Common myeloid progenitor, CD34-positive (primary cell): ENCODE measurements at regions not wholly inside any gene's neighbourhood (a gene's known extent, or its start where the extent isn't known, plus 50 kb on each side); places are given as distances from the start of the nearest gene placed in this dataset.

Experiments used
- CTCF ChIA-PET: fragments of 350-600 bp; sonication (Branson Sonifier 250); formaldehyde crosslinking; loops from one replicate; lab custom pipeline; 2021; ENCODE audit warnings: antibody characterized with exemption; lab: Charles Lee
- POLR2A ChIA-PET: fragments of 350-600 bp; sonication (Branson Sonifier 250); formaldehyde crosslinking; loops from one replicate; lab custom pipeline; 2021; ENCODE audit warnings: antibody characterized with exemption; lab: Charles Lee
- DNase-seq, 3 donors: peaks; one replicate each; pipeline versions ENCODE4 v3.0.0 to v3.0.0-alpha.2; 2013
- H3K27ac ChIP-seq, 2 experiments: 1 replicate in 1 of 2; 2 replicates in 1 of 2; pipeline ENCODE4 v1.7.0; 2013; ENCODE audit warnings: inconsistent platforms in 2 of 2, low read length in 2 of 2, mild to moderate bottlenecking in 2 of 2, low read depth in 1 of 2, moderate library complexity in 1 of 2; ENCODE audit not compliant: severe bottlenecking in 2 of 2, insufficient read depth in 1 of 2, poor library complexity in 1 of 2
- H3K27me3 ChIP-seq, 5 experiments: replicated peaks in 2 of 5; 1 replicate in 3 of 5; 2 replicates in 2 of 5; pipeline versions ENCODE4 v1.6.1 to v1.7.0; 2013; ENCODE audit warnings: low read length in 4 of 5, mild to moderate bottlenecking in 2 of 5, moderate library complexity in 2 of 5, inconsistent platforms in 1 of 5; ENCODE audit not compliant: insufficient read depth in 5 of 5, control insufficient read depth in 4 of 5
- H3K36me3 ChIP-seq, 4 experiments: 1 replicate in 2 of 4; 2 replicates in 2 of 4; pipeline versions ENCODE4 v1.6.1 to v1.7.0; 2013; ENCODE audit warnings: low read length in 3 of 4, control low read depth in 1 of 4, mild to moderate bottlenecking in 1 of 4; ENCODE audit not compliant: control insufficient read depth in 4 of 4, insufficient read depth in 4 of 4
- H3K4me1 ChIP-seq, 4 experiments: 1 replicate in 3 of 4; 2 replicates in 1 of 4; pipeline versions ENCODE4 v1.6.1 to v1.7.1; 2013; ENCODE audit warnings: low read length in 3 of 4, mild to moderate bottlenecking in 3 of 4, control low read depth in 1 of 4, inconsistent platforms in 1 of 4, moderate library complexity in 1 of 4; ENCODE audit not compliant: control insufficient read depth in 4 of 4, insufficient read depth in 4 of 4; ENCODE audit errors: control extremely low read depth in 1 of 4
- H3K4me3 ChIP-seq, 7 experiments: 1 replicate in 4 of 7; 2 replicates in 3 of 7; pipeline versions ENCODE4 v1.5.1 to v1.7.0; 2013; ENCODE audit warnings: mild to moderate bottlenecking in 7 of 7, low read length in 6 of 7, moderate library complexity in 6 of 7, inconsistent platforms in 2 of 7, low read depth in 2 of 7, control low read depth in 1 of 7; ENCODE audit not compliant: insufficient read depth in 4 of 7, control insufficient read depth in 1 of 7; ENCODE audit errors: extremely low read depth in 1 of 7
- H3K9me3 ChIP-seq, 5 experiments: 1 replicate in 4 of 5; 2 replicates in 1 of 5; pipeline versions ENCODE4 v1.6.1 to v1.7.1; 2013; ENCODE audit warnings: low read length in 4 of 5, mild to moderate bottlenecking in 2 of 5, inconsistent platforms in 1 of 5, low read depth in 1 of 5, moderate library complexity in 1 of 5; ENCODE audit not compliant: control insufficient read depth in 4 of 5, insufficient read depth in 2 of 5; ENCODE audit errors: control extremely low read depth in 1 of 5
- WGBS: methylation state at CpG from one replicate; pipeline ENCODE4 v1.1.5; 2013; ENCODE audit not compliant: insufficient coverage; 5-methylcytosine and 5-hydroxymethylcytosine counted together

- ChIA-PET CTCF (no interaction called here), POLR2A (no interaction called here)
- DNase-seq, result no peak
- Histone ChIP-seq H3K4me3 (no peak overlapping the region), H3K9me3 (no peaks in the 10 kb centered on the region), H3K4me1 (no peaks in the 10 kb centered on the region), H3K27me3 (no peaks in the 10 kb centered on the region), H3K27ac (no peak overlapping the region), H3K36me3 (no peaks in the 10 kb centered on the region)
- 100% methylated on average over 3 of the region's 4 CpGs for WGBS
These were observed 147.4 kb upstream of the ZRANB2 start for GRCh38 chr1:71228241-71228640.

DNA sequence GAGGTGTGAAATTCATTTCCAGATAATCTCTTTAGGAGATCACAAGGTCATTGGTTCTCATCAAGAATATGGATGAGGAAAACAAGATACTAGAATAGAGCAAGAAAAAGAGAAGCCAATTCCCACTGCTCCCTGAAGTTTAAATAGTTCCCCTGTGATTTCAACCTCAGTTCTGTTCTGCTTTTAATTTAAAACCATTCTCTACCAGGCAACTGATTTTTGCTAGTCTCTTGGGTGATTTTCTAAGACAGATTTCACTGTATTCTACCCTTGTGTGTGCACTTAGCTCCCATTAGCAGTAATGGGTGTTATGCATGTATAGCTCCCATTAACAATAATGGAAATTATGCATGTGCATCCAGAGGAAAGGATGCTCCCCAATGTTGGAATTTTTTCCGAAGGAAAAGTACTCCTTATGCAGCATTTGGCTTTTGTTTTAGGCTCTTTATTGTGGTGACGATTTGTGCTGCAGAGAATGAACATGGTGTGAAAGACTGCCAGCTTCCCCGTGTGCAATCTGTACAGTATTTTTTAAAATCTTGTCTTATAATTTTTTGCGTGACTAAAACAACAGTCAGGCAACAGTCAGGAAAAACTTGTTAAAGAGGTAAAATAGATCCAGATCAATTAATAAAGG, 144.0 kb upstream of the ZRANB2 start:
- H3K27me3 ChIP-seq, result no peaks in the 10 kb centered on the region
- no peak for DNase-seq
- no peak overlapping the region for H3K27ac ChIP-seq
- POLR2A ChIA-PET, result no interaction called here
- H3K4me1 ChIP-seq, result no peaks in the 10 kb centered on the region
- 94% methylated on average over 3 of the region's 4 CpGs for WGBS
- no peaks in the 10 kb centered on the region for H3K36me3 ChIP-seq
- no peak overlapping the region for H3K4me3 ChIP-seq
- CTCF ChIA-PET, result no interaction called here
- no peaks in the 10 kb centered on the region for H3K9me3 ChIP-seq

GRCh38 chr1:71223641-71224340, 143.0 kb upstream of the ZRANB2 start:
- Histone ChIP-seq H3K27me3 (no peaks in the 10 kb centered on the region), H3K9me3 (no peaks in the 10 kb centered on the region), H3K36me3 (no peaks in the 10 kb centered on the region), H3K4me3 (no peak overlapping the region), H3K4me1 (no peaks in the 10 kb centered on the region), H3K27ac (no peak overlapping the region)
- no peak for DNase-seq
- POLR2A ChIA-PET, result no interaction called here
- CTCF ChIA-PET, result no interaction called here
- WGBS, result 94% methylated on average over 2 of the region's 7 CpGs

GRCh38 chr1:71222668-71223067, 141.8 kb upstream of the ZRANB2 start:
- Histone ChIP-seq H3K4me1 (no peaks in the 10 kb centered on the region), H3K27me3 (no peaks in the 10 kb centered on the region), H3K36me3 (no peaks in the 10 kb centered on the region), H3K27ac (no peak overlapping the region), H3K9me3 (no peaks in the 10 kb centered on the region), H3K4me3 (no peak overlapping the region)
- ChIA-PET CTCF (no interaction called here), POLR2A (no interaction called here)
- WGBS, result 100% methylated on average over 1 of the region's 2 CpGs
- DNase-seq, result peak in 1 of 3 donors; percentile 1

GRCh38 chr1:71210718-71211117, 129.9 kb upstream of the ZRANB2 start:
- no peaks in the 10 kb centered on the region for H3K9me3 ChIP-seq
- DNase-seq, result no peak
- H3K4me1 ChIP-seq, result no peaks in the 10 kb centered on the region
- WGBS, result 100% methylated on average over 2 of the region's 2 CpGs
- H3K36me3 ChIP-seq, result no peaks in the 10 kb centered on the region
- ChIA-PET POLR2A (no interaction called here), CTCF (no interaction called here)
- no peak overlapping the region for H3K27ac ChIP-seq
- no peak overlapping the region for H3K4me3 ChIP-seq
- no peaks in the 10 kb centered on the region for H3K27me3 ChIP-seq

GRCh38 chr1:71203241-71203640, 122.4 kb upstream of the ZRANB2 start:
- Histone ChIP-seq H3K27ac (no peak overlapping the region), H3K9me3 (no peaks in the 10 kb centered on the region), H3K4me1 (no peaks in the 10 kb centered on the region), H3K27me3 (no peaks in the 10 kb centered on the region), H3K36me3 (no peaks in the 10 kb centered on the region), H3K4me3 (no peak overlapping the region)
- ChIA-PET POLR2A (no interaction called here), CTCF (no interaction called here)
- 100% methylated on average over 3 of the region's 4 CpGs for WGBS
- DNase-seq, result no peak

DNA sequence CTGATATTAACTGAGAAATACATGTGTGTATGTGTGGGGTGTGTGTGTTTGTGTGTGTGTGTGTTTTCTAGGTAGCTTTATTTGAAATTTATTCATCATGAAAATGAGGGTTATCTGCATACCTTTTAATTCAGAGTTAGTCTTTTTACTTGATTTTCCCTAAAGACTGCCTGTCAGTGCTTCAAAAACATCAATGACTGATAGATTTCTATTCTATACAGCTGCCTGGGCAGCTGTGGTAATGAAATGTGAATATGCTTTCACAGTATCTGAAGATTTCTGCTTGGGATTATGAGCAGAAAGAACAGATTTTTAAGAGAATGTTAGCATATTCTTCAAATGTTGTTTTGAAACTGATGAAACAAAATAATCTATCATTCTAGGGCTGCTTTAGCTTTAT, 119.7 kb upstream of the ZRANB2 start:
- Histone ChIP-seq H3K36me3 (no peaks in the 10 kb centered on the region), H3K27ac (no peak overlapping the region), H3K4me3 (no peak overlapping the region), H3K9me3 (no peaks in the 10 kb centered on the region), H3K4me1 (no peaks in the 10 kb centered on the region), H3K27me3 (no peaks in the 10 kb centered on the region)
- no peak for DNase-seq
- ChIA-PET POLR2A (no interaction called here), CTCF (no interaction called here)
